Inflammatory macrophage treated with lipopolysaccharide for 1 hour (primary cell): ENCODE measurements at regions not wholly inside any gene's neighbourhood (a gene's known extent, or its start where the extent isn't known, plus 50 kb on each side); places are given as distances from the start of the nearest gene placed in this dataset.

ENCODE experiments used
- DNase-seq, 2 donors: peaks; one replicate each; pipeline ENCODE4 v3.0.0-alpha.2; 2020 to 2022

DNA sequence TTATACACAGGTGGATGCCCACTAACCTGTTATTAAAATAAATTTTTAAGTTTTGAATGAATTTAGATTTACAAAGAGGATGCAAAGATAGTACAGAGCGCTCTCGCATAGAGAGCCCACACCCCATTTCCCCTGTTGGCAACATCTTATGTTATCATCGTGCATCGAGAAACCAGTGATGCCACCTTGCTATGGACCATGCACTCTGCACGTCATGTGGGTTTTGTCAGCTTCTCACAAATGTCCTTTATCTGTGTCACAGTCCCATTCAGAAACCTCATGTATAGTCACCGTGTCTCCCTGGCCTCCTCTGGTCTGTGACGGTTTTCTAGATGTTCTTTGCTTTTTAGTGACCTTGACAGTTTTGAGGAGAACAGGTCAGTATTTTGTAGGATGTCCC, 60.0 kb downstream of the ING1 start:
- no peak for DNase-seq

DNA sequence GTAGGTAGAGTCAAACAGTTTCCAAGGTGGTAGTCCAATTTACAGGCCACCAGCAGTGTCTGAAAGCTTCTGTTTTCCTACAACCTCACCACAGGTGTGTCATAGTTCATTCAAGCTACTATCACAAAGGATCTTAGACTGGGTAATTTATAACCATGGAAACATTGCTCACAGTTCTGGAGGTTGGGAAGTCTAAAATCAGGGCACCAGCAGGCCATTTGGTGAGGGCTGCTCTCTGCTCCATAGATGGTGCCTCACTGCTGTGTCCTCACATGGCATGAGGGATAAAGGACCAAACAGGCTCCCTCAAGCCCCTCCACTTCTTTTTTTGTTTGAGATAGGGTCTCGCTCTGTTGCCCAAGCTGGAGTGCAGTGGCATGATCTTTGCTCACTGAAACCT, 60.6 kb downstream of the ING1 start:
- no peak for DNase-seq

DNA sequence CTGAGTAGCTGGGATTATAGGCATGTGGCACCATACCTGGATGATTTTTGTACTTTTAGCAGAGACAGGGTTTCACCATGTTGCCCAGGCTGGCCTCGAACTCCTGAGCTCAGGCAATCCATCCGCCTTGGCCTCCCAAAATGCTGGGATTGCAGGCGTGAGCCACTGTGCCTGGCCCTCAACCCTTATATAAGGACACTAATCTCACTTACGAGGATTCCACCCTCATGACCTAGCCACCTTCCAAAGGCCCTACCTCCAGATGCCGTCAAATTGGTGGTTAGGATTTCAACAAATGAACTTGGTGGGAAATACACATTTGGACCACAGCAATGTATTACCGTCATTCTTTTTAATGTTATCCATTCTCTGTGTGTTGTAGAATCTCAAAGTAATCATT, 61.0 kb downstream of the ING1 start:
- DNase-seq: no peak

DNA sequence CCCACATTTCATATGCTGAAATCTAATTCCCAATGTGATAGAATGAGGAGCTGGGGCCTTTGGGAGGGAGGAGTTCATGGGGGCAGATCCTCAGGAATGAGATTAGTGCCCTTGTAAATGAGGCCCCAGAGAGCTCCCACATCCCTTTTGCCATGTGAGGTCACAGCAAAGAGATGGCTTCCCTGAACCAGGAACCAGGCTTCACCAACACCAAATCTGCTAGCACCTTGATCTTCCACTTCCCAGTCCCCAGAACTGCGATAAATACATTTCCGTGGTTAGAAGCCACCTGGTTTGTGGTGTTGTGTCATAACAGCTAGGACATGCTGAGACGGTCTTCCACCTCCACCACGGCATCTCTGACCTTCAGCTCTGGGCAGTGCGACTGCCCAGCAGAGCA, 62.1 kb downstream of the ING1 start:
- DNase-seq: no peak

DNA sequence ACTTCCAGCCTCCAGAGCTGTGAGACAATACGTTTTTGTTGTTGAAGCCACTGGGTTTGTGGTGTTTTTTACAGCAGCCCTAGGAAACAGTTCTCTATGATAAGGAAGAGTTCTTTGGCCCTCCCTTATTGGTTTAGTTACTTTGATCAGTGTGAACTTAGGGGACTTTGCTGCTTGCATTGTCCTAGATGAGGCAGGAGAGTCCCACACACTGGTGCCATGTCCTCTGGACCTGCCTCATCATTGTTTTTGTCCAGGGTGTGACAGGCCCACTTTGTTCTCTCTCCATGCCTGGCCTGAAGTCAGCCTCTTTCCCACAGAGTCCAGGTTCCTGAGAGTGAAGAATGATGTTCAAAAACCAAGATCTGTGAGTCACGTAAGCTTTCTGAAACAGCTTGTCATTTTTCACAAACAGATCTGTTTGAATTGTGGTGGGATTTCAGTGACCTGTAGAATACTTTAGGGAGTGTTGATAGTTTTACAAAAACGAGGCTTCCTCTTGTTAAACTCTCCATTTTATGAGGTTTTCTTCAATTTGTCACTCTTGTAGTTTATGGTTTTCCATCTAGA, 63.8 kb downstream of the ING1 start:
- DNase-seq: no peak

DNA sequence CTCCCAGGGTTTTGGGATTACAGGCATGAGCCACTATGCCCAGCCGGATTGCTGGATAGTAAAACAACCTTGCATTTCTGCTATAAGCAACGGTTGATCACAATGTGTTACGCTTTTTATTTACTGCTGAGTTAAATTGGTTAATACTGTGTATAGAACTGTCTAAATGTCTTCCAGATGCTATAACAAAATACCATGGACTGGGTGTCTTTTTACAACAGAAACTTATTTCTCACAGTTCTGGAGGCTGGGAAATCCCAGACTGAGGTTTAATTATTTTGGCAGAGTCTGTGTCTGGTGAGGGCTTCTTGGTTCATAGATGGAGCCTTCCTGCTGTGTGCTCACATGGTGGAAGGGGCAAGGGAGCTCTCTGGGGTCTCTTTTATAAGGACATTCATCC, 65.5 kb downstream of the ING1 start:
- no peak for DNase-seq

DNA sequence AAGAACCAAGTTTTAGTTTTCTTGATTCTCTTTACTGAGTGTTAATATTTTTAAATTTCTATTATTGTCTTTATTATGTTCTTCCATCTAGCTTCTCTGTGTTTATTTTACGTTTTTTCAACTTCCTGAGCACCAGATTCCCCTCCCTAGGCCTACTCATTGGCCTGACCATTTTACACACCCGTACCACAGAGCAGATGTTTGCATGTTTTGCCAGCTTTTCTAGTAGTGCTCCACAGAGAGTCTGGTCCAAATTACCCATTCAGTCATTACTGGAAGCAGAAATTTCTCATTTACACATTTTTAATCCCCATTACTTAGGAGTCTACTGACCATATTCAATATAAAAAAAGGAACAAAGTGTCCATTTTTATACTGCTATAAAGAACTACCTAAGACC, 66.9 kb downstream of the ING1 start:
- no peak for DNase-seq

DNA sequence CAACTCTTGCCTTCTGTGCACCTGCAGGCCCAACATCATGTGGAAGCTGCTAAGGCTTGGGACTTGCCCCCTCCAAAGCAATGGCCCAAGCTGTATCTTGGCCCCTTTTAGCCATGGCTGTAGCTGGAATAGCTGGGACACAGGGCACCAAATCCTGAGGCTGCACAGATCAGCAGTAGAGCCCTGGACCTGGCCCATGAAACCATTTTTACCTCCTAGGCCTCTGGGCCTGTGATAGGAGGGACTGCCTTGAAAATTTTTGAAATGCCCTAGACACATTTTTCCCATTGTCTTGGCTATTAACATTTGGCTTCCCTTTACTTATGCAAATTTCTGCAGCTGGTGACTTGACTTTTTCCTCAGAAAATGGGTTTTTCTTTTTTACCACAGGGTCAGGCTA, 68.7 kb downstream of the ING1 start:
- no peak for DNase-seq

DNA sequence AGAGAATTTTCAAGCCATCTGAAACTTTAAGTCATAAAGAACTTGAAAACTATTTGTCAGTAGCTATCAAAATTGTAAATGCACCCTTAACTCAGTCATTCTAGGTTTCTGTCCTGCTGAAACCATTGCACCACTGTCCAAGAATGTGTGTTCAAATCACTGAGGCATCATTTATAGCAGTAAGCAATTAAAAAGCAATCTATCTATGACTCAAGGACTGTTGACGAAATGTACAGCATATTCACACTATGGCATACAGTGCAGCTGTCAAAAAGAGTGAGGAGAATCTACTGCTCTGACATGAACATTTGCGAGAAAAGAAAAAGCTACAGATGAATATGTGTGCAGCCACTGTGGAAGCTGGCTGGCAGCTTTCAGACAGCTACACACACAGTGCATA, 71.2 kb downstream of the ING1 start:
- DNase-seq: no peak

DNA sequence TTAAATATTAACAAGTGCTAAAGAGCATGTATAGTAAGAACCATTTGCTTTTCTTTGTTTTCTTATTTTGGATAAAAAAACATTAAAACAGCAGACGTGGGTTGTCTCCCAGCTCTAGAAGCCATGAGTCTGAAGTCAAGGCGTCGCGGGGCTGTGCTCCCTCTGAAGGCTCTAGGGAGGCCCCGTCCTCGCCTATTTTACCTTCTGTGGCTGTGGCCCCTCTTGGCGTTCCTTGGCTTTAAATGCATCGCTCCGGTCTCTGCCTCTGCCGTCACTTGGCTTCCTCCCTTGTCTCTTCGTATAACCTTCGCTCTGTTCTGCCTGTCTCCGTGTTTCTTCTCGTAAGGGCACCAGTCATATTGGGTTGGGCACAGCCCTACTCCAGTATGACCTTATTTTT, 75.3 kb downstream of the ING1 start:
- no peak for DNase-seq

DNA sequence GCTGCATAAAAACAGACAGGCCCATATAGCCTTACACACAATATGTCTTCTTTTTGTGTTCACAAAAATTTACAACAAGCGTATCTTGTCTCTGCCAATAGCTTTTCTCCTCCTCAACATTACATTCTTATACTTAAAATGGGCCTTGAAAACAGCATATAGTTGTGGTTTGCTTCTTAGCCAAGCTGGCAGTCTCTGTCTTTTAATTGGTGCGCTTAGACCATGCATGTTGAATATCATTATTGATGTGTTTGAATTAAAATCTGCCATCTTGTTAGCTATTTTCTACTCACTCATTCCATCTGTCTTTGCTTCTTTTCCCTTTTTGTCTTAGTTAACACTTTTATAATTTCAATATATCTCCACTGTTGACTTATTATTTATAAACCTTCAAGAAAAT, 76.4 kb downstream of the ING1 start:
- DNase-seq: no peak

DNA sequence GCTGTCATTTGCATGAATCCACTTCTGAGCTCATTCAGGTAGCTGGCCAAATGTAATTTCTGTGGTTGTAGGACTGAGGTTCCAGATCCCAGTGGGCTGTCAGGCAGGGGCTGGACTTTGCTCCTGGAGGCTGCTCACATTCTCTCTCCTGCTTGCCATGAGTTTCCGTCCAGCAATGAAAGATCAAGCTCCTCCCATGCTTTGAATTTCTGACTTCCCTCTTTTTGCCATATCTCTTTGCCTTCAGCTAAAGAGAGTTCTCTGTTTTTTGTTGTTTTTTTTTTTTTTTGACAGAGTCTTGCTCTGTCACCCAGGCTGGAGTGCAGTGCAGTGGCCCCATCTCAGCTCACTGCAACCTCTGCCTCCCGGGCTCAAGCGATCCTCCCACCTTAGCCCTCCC, 76.9 kb downstream of the ING1 start:
- DNase-seq: no peak

DNA sequence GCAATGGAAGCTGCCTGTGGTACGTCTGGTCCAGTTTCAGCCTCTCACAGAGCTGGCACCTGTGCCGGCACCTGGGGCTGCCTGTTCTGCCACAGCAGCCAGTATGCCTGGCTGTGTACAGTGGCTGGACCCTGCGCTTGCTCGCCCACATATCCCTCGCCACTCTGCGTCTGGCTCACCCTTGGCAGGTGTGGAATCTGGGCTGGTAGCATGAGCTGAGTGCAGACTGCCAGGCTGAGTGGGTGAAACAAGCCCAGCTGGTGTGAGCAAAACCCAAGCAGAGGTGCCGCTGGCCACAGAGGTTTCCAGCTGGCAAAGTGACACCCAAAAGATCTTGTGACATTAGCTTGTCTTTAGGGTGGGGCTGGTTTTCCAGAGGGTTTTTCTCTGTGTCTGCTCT, 80.7 kb downstream of the ING1 start:
- no peak for DNase-seq

DNA sequence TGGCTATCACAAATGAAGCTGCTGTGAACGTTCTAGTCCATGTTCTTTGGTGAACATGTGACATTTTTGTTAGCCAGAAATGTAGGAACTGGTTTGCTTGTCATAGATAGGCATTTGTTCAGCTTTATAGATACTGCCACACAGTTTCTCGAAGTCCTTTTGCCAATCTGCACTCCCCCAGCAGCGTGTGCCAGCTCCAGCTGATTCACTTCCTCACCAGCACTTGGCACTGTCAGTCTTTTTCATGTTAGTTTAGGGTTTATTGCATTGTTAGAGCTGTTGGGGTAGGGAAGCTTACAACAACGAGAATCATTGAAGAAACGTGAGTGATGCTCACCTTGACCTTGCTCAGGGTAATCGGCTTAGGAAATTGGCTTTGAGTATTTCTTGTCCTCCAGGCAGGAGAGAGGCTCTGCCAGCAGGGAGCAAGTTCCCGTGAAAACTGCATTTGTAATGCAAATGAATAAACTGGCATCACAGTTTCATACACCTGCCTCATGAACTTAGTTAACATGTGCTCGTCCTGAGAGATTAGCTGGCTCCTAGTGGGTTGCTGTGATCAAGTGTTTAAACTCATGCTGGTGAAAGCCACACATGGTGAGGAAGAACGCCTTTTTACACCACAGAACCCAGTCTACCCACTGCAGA, 83.9 kb downstream of the ING1 start:
- DNase-seq: no peak

DNA sequence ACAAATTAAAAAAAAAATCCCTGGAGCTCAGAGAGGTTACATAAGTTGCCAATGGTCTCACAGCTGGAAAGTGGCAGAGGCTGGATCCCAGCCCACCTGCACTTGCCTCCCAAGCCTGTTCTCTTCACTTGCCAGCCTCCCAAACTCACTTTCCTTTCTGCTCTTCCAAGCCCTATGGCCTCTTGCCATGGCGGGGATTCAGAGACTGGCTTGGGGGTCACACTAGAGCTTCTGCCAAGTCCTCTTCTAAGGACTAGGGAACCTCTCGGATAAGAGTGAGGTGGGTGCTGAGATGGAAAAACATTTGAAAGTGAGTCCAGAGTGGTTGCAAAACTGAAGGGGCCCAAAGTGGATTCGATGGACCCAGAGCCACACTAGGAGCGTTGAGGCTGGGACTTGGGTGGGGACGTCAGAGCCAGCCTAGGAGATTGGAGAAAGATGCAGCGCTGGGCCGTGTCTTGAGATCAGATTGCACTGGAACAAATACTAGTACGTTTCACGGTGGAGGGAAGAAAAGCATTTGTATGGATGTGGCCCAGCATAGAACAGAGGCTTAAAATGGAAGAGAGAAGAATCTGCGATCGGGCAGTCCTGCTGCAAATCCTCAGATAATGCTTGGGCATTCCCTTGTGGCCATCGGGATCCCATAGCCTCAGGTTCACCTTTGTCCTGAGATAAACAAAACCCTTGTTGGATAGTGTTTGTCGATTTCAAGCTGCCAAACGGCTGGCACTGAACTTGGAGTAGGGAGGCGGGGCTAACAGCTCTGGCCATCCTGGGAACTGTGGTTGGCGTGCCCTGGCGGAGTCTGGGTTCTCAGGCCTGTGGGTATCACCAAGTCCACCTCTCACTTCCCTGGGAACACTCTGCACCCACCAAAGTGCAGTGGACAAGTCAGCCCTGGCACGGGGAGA, 84.8 kb downstream of the ING1 start:
- DNase-seq: no peak

DNA sequence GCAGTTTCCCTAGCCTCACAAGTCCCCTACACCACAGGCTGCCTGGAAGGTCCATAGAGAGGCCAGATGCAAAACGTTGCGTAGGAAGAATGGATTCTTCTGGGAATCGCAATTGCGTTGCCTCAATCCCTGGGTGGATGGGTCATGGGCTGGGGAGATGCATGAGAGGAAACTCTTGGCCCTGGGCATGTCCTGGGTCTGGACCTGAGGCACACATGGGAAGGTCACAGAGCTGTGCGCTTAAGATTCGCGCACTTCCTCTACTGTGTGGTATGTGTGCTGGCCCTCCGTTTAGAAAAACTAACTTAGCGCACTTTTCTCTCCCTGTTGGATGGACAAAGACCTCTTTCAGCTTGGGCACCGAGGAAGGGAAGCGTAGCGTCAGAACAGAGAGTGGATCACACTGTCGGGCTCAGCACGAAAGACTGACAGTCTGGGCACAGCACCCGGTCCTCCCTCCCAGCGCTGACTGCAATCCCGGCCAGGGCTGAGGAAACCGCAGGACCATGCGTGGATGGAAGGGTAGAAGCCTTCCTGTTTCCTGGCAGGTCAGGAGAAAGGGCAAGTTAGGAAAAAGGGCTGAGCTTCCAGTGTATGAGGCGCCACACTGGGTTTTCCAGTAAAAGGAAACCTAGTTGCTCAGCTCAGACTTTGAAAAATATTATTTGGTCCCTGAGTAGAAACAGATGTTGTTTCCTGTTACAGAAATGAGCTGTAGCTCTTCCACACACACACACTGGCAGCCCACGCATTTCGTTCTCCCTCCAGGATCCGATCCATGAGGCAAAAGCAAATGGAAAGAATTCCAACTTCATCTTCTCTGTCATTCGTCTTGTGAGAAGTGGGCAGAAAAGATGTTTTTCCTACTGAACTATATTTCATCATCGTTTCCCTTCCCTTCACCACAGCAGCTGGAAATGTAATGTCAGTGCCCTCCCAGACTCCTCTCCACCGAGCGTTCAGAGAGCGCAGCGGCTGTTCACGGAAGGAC, 86.0 kb downstream of the ING1 start:
- peak; percentile 10 to 16 for DNase-seq

DNA sequence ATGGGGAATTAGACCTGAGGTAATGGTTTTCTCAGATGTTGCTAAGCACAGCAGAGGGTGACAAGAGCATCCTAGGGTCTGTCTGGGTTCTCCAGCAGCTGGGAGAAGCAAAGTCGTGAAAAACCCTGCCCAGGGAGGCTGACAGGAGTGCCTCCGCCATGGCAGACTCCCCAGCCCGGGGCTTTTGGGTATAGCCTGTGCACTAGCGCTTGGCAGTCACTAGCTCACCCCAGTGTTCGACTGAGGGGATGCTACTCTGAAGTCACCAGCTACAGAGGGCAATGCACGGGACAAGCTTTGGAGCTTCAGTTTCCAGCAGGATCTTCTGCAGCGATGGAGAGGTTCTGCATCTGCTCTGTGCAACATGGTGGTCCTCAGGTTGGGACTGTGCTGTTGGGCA, 87.5 kb downstream of the ING1 start:
- DNase-seq: no peak

DNA sequence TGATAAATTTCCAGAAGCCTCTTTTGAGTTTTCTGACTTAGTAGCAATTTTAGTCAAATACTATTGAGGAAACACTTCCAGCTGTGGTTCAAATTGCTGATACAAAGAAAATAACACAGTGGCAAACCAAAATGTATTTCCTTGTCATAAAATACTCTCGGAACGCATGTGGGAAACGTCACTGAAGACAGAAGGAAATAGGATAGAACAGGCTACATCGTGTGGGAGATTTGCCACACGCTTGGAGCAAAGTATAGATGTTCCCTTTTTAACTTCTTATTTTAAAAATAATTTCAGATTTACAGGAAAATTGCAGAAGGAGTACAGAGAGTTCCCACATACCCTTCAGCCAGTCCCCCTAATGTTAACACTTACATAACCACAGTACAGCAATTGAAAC, 88.8 kb downstream of the ING1 start:
- no peak for DNase-seq

DNA sequence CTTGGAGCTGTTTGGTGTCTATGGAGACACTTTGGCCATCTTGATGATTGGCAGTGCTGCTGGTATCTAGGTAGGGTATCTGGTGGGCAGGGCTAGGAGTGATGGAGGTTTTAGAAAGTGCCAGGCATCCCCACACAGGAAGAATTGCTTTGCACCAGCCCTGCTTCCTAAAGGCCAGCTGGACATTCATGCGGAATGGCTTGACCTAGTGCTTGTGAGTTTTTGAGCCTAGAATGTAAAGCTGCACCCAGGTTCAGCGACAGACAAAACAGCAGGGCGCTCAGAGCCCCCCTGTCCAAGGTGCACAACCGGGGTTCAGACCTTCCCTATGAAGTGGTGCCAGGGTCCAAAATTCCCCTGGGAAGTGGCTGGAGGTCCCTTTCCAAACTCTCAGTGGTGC, 93.1 kb downstream of the ING1 start:
- DNase-seq: no peak

DNA sequence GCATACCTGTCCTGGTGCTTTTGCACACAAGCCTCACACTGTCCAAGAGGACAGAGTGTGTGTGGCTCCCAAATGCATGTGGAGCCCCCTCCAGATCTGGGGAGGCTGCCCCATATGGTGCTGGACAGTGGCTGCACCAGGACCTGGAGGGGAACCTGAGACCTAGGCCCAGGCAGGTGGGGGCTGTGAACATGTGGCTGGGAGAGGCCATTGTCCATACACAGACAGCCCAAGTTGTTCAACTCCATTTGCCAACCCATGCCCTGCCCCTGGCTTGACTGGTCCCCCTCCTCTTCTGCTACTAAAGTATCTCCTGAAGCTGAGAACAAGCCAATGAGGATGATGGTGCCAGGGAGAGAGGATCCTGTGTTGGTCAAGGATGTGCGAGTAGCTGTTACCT, 94.0 kb downstream of the ING1 start:
- no peak for DNase-seq

DNA sequence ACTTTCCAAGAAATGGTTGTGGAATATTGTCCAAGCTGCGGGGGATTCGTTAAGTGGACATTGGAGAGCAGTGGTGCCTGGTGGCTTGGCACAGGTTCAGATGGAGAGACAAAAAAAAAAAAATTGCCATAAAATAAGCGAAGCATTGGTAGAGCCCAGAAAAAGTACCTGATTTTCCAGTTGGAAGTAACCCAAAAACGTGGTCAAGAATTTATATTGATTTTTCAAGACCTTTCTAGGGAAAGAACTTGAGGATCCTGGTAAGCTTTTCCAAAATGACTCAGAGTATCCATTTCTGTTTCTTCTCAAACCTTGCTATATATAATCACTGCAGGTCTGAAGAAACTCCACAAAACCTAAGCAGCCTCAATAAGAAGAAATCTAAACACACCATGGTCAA, 94.6 kb downstream of the ING1 start:
- DNase-seq: no peak

DNA sequence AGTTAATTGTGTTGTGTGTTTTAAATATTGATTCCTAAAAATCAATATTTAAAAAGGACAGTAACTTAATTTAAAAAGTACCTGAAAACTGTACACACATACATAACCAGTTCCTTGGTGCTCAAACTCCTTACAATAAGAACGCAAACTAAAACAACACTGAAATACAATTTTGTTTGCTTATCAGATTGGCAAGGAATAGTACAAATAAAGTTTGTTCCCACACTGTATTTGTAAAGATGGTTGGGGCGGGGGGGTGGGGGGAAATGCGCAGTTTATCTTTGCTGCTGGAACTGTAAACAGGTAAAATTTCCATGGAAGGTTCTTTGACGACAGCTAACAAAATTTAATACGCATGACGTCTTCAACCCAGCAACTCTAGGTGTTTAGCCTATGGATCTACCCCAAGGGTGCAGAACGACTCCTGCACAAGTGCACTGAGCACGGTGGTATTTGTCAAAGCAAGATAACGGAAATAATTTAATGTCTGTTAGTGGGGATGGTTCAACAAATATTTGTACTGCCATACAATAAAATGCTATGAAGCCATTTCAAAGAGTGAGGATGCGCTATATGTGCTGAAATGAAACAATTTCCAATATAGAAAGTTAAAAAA, 96.5 kb downstream of the ING1 start:
- no peak for DNase-seq
